ENCODE measurements at regions not wholly inside any gene's neighbourhood (a gene's known extent, or its start where the extent isn't known, plus 50 kb on each side); places are given as distances from the start of the nearest gene placed in this dataset.

DNA sequence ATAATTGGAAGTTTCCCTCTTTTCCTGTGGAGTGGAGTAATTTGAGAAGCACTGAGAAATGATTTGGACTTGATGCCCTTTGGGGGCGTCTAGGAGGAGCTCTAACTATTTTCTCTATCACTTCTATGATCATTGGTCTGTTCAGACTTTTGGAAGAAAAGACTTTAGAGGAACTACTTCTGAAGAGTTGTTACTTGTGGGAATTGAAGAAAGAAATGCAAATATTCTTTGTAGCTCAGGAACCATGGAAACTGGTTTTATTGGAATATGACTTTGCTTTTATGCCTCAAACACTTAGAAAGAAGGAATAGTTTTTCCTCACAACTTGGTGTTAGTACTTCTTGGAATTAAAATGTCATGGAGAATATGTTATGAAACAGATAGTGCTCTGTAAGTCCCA, 122.0 kb upstream of the ALDH1A3 start:
- TF ChIP-seq CTCF (IDR thresholded peaks at IDR 0.05; ENCODE audit: low read depth, low read length, missing input control) (no peak), RXRA (IDR thresholded peaks at IDR 0.05) (no peak), ATF3 (IDR thresholded peaks at IDR 0.05) (no peak), HNF4A (conservative IDR thresholded peaks at IDR 0.05) (no peak), RAD21 (IDR thresholded peaks at IDR 0.05) (no peak), GABPA (IDR thresholded peaks at IDR 0.05 in 1 of 2, conservative IDR thresholded peaks at IDR 0.05 in 1 of 2) (no peak), MAX (IDR thresholded peaks at IDR 0.05) (no peak), TAF1 (conservative IDR thresholded peaks at IDR 0.05) (no peak), NR2F2 (IDR thresholded peaks at IDR 0.05) (no peak), EGR1 (IDR thresholded peaks at IDR 0.05; ENCODE audit: low read depth in 2 of 2) (no peak), FOXA2 (IDR thresholded peaks at IDR 0.05) (no peak), ZBTB33 (IDR thresholded peaks at IDR 0.05) (no peak), JUND (IDR thresholded peaks at IDR 0.05) (no peak)
- Histone ChIP-seq H3K27ac (ENCODE audit: low read depth in 1 of 2, low read length in 2 of 2) (no peak overlapping the region), H3K9me3 (ENCODE audit: control insufficient read depth in 4 of 4, low read length in 3 of 4) (peaks cover 0 to 2% (median 0%) of the 10 kb centered on the region in 4 donors), H3K4me3 (ENCODE audit: low read depth in 1 of 3, low read length in 3 of 3) (no peak overlapping the region), H3K4me1 (ENCODE audit: control insufficient read depth in 4 of 4, insufficient read depth in 4 of 4, low read length in 3 of 4) (no peaks in the 10 kb centered on the region), H3K27me3 (ENCODE audit: control insufficient read depth in 4 of 4, insufficient read depth in 4 of 4, low read length in 3 of 4) (peaks cover 0 to 5% (median under 1%) of the 10 kb centered on the region in 4 donors), H3K36me3 (ENCODE audit: control insufficient read depth in 4 of 4, insufficient read depth in 3 of 4, low read depth in 1 of 4, low read length in 3 of 4) (no peaks in the 10 kb centered on the region), H3K9ac (ENCODE audit: low read depth in 1 of 2, low read length in 2 of 2) (no peak overlapping the region)
- WGBS: 44% methylated on average over 1 of the region's 1 CpG
- DNase-seq (ENCODE audit: low spot score): no peak

GRCh38 chr15:100758555-100758954, 121.1 kb upstream of the ALDH1A3 start:
- H3K4me3 ChIP-seq (ENCODE audit: low read depth in 1 of 3, low read length in 3 of 3): no peak overlapping the region
- WGBS: 69% methylated on average over 6 of the region's 6 CpGs
- H3K27ac ChIP-seq (ENCODE audit: low read depth in 1 of 2, low read length in 2 of 2): no peak overlapping the region
- H3K4me1 ChIP-seq (ENCODE audit: control insufficient read depth in 4 of 4, insufficient read depth in 4 of 4, low read length in 3 of 4): no peaks in the 10 kb centered on the region
- H3K27me3 ChIP-seq (ENCODE audit: control insufficient read depth in 4 of 4, insufficient read depth in 4 of 4, low read length in 3 of 4): peaks cover 0 to 5% (median under 1%) of the 10 kb centered on the region in 4 donors
- no peak overlapping the region for H3K9ac ChIP-seq (ENCODE audit: low read depth in 1 of 2, low read length in 2 of 2)
- DNase-seq (ENCODE audit: low spot score): no peak
- peaks cover 0 to 2% (median 0%) of the 10 kb centered on the region in 4 donors for H3K9me3 ChIP-seq (ENCODE audit: control insufficient read depth in 4 of 4, low read length in 3 of 4)
- no peaks in the 10 kb centered on the region for H3K36me3 ChIP-seq (ENCODE audit: control insufficient read depth in 4 of 4, insufficient read depth in 3 of 4, low read depth in 1 of 4, low read length in 3 of 4)
- TF ChIP-seq FOXA1 (IDR thresholded peaks at IDR 0.05) (no peak), GABPA (IDR thresholded peaks at IDR 0.05 in 1 of 2, conservative IDR thresholded peaks at IDR 0.05 in 1 of 2) (no peak), HNF4A (conservative IDR thresholded peaks at IDR 0.05) (no peak), SP1 (IDR thresholded peaks at IDR 0.05) (no peak), CTCF (IDR thresholded peaks at IDR 0.05; ENCODE audit: low read depth, low read length, missing input control) (no peak), ZBTB33 (IDR thresholded peaks at IDR 0.05) (no peak), HNF4G (IDR thresholded peaks at IDR 0.05) (no peak)
- TF ChIP-seq, protein P1, sequence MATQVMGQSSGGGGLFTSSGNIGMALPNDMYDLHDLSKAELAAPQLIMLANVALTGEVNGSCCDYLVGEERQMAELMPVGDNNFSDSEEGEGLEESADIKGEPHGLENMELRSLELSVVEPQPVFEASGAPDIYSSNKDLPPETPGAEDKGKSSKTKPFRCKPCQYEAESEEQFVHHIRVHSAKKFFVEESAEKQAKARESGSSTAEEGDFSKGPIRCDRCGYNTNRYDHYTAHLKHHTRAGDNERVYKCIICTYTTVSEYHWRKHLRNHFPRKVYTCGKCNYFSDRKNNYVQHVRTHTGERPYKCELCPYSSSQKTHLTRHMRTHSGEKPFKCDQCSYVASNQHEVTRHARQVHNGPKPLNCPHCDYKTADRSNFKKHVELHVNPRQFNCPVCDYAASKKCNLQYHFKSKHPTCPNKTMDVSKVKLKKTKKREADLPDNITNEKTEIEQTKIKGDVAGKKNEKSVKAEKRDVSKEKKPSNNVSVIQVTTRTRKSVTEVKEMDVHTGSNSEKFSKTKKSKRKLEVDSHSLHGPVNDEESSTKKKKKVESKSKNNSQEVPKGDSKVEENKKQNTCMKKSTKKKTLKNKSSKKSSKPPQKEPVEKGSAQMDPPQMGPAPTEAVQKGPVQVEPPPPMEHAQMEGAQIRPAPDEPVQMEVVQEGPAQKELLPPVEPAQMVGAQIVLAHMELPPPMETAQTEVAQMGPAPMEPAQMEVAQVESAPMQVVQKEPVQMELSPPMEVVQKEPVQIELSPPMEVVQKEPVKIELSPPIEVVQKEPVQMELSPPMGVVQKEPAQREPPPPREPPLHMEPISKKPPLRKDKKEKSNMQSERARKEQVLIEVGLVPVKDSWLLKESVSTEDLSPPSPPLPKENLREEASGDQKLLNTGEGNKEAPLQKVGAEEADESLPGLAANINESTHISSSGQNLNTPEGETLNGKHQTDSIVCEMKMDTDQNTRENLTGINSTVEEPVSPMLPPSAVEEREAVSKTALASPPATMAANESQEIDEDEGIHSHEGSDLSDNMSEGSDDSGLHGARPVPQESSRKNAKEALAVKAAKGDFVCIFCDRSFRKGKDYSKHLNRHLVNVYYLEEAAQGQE (IDR thresholded peaks at IDR 0.05): no peak

Measured in liver (tissue), 8 donors.